ENCODE measurements at regions not wholly inside any gene's neighbourhood (a gene's known extent, or its start where the extent isn't known, plus 50 kb on each side); places are given as distances from the start of the nearest gene placed in this dataset.

DNA sequence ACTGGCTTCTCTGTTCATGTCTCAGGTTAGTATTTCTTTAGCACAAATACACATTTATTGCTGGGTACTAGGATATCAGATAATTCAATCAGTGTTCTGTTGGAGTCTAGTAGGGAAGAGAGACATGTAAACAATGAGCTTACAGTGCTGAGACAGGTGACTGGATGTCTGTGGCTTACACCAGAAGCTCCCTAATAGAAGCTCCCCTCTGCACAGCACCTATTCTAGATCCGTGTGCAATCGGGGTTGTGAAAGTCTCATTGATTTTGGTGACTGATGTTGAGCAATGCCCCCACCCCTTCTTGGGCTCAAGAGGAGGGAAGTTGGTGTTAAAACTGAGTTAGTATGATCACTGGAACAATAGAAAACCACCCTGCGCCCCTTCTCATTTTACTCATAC is 279.2 kb downstream of the RPS6KC1 start:
- H3K4me3 ChIP-seq: no peak overlapping the region
- TF ChIP-seq, protein P1, sequence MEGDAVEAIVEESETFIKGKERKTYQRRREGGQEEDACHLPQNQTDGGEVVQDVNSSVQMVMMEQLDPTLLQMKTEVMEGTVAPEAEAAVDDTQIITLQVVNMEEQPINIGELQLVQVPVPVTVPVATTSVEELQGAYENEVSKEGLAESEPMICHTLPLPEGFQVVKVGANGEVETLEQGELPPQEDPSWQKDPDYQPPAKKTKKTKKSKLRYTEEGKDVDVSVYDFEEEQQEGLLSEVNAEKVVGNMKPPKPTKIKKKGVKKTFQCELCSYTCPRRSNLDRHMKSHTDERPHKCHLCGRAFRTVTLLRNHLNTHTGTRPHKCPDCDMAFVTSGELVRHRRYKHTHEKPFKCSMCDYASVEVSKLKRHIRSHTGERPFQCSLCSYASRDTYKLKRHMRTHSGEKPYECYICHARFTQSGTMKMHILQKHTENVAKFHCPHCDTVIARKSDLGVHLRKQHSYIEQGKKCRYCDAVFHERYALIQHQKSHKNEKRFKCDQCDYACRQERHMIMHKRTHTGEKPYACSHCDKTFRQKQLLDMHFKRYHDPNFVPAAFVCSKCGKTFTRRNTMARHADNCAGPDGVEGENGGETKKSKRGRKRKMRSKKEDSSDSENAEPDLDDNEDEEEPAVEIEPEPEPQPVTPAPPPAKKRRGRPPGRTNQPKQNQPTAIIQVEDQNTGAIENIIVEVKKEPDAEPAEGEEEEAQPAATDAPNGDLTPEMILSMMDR (IDR thresholded peaks at IDR 0.05): no peak
- no peaks in the 10 kb centered on the region for H3K36me3 ChIP-seq
- H3K27me3 ChIP-seq: no peaks in the 10 kb centered on the region
- DNase-seq (no peak), ATAC-seq (no peak)
- intact Hi-C loops (cut with DNase I): no loop called here
- H3K4me1 ChIP-seq: no peaks in the 10 kb centered on the region
- H3K9me3 ChIP-seq: no peaks in the 10 kb centered on the region
- H3K27ac ChIP-seq: no peak overlapping the region

DNA sequence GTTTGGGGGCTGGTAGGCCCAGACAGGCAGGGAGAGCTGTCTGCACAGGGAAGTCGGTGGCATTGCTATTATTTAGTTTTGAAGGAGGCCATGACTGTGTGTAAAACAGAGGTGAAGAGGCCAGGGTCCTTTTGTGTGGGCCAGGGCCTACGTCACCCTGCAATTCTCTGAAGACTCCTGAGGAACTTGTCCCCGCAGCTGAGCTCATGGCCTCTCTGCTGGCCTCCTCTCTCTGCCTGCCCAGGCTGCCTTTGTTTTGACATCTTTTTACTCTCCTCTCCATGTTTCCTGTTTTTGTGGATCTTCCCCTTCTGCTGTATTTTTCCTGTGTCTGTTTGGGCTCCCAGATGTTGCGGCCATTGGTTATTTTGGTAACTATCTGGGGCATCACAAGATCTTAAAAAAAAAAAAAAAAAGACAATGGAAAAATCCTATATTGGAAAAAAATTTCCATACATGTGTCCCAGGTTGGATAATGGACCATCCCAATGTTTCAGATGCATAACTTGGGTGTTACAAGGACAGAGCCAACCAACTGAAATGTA is 280.7 kb downstream of the RPS6KC1 start:
- no peaks in the 10 kb centered on the region for H3K4me1 ChIP-seq
- no peak for ATAC-seq
- no peak overlapping the region for H3K4me3 ChIP-seq
- H3K9me3 ChIP-seq: no peaks in the 10 kb centered on the region
- H3K36me3 ChIP-seq: no peaks in the 10 kb centered on the region
- no peak overlapping the region for H3K27ac ChIP-seq
- no peaks in the 10 kb centered on the region for H3K27me3 ChIP-seq
- TF ChIP-seq, protein P1 (IDR thresholded peaks at IDR 0.05): no peak
- DNase-seq: no peak
- intact Hi-C loops (cut with DNase I): no loop called here

DNA sequence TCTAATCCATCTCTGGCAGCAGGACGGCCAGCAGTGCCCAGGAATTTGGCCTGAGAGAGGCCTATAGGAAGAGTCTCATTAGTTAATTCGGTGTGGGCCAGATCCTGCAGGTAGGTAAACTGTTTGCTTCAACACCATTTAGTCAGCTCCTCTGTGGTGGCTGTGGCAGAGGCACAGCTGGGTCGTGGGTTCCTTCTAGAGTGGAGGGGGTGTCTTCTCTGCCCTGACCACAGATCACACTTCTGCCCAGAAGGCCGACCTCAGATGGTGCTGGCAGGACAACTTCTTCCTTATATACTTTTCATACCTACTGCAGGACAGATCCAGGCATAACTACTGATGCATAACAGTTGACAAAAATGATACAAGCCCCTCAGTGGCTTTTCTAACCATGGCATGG is 281.4 kb downstream of the RPS6KC1 start:
- no peaks in the 10 kb centered on the region for H3K4me1 ChIP-seq
- intact Hi-C loops (cut with DNase I): no loop called here
- DNase-seq (no peak), ATAC-seq (no peak)
- H3K4me3 ChIP-seq: no peak overlapping the region
- TF ChIP-seq, protein P1 (IDR thresholded peaks at IDR 0.05): no peak
- no peaks in the 10 kb centered on the region for H3K36me3 ChIP-seq
- H3K9me3 ChIP-seq: no peaks in the 10 kb centered on the region
- no peak overlapping the region for H3K27ac ChIP-seq
- no peaks in the 10 kb centered on the region for H3K27me3 ChIP-seq

DNA sequence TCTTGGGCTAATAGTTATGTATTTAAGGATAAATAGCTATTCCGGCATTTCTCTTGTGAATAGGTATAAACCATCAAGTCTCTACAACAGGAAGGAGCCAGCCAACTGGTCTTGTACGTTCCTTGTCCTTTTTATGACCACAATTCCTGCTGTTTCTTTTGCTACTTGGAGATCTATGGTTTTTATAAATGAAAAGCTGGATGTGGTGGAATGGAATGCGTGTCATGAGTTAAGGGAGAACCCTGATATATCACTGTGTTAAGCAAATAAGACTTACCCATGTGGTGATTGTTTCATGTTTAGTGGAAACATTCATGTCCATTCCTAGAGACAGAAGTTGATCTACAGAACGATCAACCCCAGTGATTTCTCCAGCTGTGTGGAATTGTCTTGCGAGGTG is 282.1 kb downstream of the RPS6KC1 start:
- Histone ChIP-seq H3K4me3 (no peak overlapping the region), H3K27me3 (no peaks in the 10 kb centered on the region), H3K9me3 (no peaks in the 10 kb centered on the region), H3K27ac (no peak overlapping the region), H3K4me1 (no peaks in the 10 kb centered on the region), H3K36me3 (no peaks in the 10 kb centered on the region)
- intact Hi-C loops (cut with DNase I): no loop called here
- ATAC-seq (no peak), DNase-seq (no peak)
- TF ChIP-seq, protein P1 (IDR thresholded peaks at IDR 0.05): no peak

DNA sequence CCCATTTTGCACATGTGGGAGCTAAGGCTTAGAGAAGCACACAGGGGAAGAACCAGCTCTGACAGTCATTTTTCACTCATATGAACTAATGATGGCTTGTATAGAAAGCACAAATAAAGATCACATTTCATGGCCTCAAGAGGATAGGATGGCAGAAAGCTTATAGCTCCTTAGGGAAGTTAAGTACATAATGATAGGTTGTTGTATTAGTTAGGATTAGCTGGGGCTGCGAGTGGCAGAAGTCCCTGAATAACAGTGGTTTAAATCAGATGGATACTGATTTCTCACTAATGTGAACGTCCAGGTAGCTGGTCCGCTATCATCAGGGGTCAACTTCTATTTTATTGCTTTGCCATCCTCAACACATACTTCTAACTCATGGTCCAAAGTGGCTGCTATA is 284.0 kb downstream of the RPS6KC1 start:
- no peaks in the 10 kb centered on the region for H3K36me3 ChIP-seq
- DNase-seq (no peak), ATAC-seq (no peak)
- H3K9me3 ChIP-seq: no peaks in the 10 kb centered on the region
- H3K27me3 ChIP-seq: no peaks in the 10 kb centered on the region
- H3K4me1 ChIP-seq: no peaks in the 10 kb centered on the region
- TF ChIP-seq, protein P1 (IDR thresholded peaks at IDR 0.05): no peak
- no peak overlapping the region for H3K27ac ChIP-seq
- no peak overlapping the region for H3K4me3 ChIP-seq
- intact Hi-C loops (cut with DNase I): no loop called here

Measured in left lung (tissue), 4 donors.